Forelimb muscle (tissue), 1 donor: ENCODE measurements at regions not wholly inside any gene's neighbourhood (a gene's known extent, or its start where the extent isn't known, plus 50 kb on each side); places are given as distances from the start of the nearest gene placed in this dataset.
A peak's percentile ranks its signal among the peaks of the same experiment; 100 is the strongest.

Experiments
- DNase-seq: peaks from one replicate; pipeline ENCODE4 v3.0.0-alpha.2; 2013; ENCODE audit warnings: low read depth

DNA sequence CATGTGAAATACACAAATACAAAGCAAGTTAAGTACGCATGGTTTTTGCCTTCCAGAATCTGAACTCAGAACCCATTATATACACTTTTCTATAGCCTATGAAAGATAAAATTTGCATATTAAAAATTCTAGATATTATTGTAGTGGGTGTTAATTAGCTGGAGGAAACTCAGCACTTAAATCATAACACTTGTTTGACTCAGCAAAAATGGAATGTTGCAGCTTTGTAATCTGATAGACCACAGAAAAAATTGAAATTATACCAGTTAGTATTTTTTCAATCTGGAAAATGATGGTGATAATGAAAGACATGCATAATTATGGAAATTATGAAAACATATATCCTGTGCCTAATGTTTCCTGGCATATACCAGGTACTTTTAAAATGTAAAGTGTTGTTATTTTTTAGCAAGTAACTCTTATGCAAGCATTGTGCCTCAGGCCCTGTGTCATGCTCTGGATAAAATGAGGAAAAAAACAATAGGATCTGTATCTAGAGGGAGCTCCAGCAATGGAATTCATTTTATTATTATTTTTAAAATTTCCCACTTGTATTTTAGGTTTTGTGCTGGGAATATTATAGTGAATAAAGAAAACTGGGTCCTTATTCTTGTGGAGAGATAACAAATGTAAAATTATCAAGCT, 490.4 kb upstream of the SEMA3A start:
- no peak for DNase-seq

DNA sequence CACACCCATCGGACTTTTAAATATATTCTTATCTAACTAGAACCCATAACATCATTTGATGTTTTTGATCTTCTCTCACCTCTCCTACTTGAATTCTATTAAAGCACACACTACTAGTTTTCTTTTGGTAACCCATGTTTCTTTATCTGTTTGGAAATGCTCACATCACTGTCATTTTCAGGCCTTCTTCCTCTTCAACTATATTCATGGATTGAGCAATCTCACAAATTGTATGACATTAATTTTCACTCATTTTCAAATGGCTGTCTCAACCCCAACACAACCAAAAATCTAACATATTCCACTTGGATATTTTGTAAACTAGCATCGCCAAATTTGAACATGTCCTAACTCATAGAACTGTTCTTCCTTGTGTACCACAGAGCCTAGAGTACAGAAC, 488.0 kb upstream of the SEMA3A start:
- no peak for DNase-seq

- DNase-seq = no peak
Observed at GRCh38 chr7:84678841-84679240, 484.3 kb upstream of the SEMA3A start.

- no peak for DNase-seq
Observed at GRCh38 chr7:84677117-84677732, 482.6 kb upstream of the SEMA3A start.

- DNase-seq = no peak
Observed at GRCh38 chr7:84675633-84676034, 481.0 kb upstream of the SEMA3A start.

DNA sequence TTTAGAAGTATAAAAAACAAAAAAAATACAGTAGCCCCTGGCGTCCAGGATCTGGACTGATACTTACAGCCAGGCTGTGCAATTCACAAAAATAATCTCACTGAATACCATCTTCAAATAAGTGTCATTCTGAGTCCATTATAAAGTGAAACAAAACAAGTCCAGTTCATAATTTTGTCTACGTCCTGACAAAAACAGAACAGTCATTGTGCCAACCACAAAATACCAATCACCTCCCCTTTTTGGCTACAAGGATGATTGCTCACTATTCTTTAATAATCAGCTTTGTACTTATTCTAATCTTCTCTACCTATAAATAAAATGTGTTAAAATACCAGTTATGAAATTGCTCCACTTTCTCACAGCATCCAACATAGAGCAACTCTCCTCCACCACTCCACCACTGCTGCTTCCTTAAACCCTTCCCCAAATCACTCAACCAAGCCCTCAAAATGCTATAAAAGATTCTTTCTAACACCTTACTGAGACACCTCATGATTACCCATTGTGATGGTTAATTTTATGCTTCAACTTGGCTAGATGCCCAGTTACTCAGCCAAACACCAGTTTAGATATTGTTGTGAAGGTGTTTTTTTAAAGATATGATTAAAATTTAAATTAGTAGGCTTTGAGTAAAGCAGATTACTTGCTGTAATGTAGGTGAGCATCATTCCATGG, 479.8 kb upstream of the SEMA3A start:
- no peak for DNase-seq

- DNase-seq = no peak
Observed at GRCh38 chr7:84669177-84669732, 474.7 kb upstream of the SEMA3A start.

DNA sequence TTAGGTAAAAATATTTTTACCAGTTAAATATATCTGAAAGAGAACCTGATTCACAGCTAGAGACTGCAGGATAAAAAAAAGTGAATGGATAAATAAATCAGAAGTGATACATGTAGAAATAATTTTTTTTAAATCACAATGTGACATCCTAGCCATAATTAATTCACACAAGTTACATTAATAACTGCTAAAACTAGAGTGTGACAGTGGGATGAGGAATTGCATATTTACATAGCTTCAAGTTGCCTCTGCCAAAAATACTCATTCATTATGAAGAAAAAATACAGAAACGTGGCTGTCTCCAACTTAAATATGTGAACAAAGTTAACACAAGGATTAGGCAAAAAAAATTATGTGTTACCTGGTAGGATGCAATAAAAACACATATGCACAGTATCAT, 473.5 kb upstream of the SEMA3A start:
- no peak for DNase-seq

- no peak for DNase-seq
Observed at GRCh38 chr7:84666651-84667050, 472.1 kb upstream of the SEMA3A start.

DNA sequence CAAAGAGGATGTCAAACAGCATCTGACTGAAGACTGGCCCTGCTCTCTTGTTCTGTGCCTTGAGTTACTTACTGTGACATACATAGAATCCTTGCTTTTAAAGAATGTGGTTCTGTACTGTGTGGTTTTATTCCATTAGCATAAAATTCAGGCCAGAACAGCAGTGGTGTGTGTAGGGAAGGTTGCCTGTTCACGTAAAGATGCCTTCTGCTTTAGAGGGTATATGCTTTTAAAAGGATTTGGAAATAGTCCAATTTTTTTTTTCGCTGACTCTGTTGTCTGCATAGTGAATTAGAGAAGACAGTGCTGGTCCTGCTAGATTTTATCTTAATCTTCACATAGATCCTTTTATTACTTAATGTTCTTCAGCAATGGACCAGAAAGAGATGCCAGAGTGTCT, 470.8 kb upstream of the SEMA3A start:
- DNase-seq = no peak

- DNase-seq = no peak
Observed at GRCh38 chr7:84664626-84665025, 470.0 kb upstream of the SEMA3A start.

GRCh38 chr7:84663224-84663623, 468.6 kb upstream of the SEMA3A start:
- no peak for DNase-seq

DNA sequence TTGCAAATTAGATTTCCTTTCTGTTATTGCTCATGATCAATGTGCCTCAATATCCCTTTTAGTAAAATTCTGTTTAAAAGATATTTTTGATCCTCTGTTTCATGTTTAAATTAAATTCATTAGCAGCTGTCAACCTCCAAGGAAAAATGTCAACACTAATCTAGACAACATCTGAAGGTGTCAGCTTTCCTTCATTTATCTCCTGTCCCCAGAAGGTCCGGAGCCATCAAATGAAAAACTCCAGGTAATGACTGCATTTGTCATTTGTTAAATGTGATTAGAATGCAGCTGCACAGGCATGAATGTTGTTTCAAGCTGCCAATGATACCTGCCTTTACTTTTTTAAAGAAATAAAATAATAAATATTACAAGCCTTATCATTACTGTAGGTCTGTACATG, 463.7 kb upstream of the SEMA3A start:
- no peak for DNase-seq

- DNase-seq = no peak
Observed at GRCh38 chr7:84654273-84654672, 459.7 kb upstream of the SEMA3A start.

GRCh38 chr7:84651876-84652275, 457.3 kb upstream of the SEMA3A start:
- DNase-seq = no peak

DNA sequence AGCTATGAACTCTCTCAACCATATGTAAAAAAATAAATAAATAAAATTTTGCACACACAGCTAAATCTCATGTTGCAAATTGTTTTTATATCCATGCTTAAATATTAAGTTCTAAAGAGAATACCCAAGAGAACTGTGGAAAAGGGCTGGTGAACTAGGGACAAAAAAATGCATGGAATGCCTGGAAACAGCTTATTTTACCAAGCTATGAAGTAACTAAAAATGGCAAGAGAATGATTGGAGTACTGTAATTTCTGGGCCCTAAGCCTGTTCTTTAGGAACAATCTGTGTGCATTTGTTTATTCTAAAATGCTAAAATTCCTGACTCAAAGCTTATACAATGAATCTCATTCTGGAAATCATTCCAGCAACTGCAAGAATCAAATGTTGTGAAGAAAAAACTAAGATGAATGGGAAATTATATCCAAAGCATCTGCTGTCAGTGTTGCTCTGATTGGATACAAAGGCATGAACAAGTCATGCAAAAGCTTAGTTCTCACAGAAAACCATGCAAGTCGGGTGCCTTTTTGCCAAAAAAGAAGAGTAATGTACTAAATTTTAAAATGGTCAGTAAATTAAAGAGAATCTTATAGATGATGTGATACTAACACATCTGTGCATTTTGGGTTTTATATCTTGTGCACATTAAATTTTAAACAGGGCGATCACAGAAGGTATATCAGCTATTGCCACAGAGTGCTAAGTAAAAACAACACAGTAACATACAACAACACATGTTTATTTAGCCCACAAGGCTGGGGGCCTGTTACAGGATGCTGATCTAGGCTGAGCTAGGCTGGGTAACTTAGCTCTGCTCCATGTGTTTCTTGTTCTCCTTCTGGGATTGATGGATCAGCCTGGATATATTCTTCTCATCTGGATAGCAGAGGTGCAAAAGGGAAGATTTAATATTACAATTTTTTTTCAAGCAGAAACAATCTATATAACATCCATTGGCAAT, 453.5 kb upstream of the SEMA3A start:
- DNase-seq = peak; percentile 76

DNA sequence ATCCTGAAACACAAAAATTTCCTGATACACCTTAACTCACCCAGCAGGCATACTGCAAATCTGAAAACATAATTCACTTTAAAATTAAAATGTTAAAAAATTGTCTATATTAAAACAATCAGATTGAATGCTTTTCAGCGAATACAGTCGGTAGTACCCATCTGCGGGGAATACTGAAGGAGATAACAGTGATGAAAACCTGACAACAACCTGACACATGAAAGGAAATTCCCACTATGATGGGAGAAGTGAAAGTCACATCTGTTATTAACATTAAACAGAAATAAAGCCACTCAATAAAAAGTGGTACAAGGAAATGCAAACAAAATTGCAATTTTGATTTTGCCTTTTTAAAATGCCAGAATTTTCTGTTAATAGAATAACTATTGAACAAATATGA, 448.0 kb upstream of the SEMA3A start:
- DNase-seq = no peak

DNA sequence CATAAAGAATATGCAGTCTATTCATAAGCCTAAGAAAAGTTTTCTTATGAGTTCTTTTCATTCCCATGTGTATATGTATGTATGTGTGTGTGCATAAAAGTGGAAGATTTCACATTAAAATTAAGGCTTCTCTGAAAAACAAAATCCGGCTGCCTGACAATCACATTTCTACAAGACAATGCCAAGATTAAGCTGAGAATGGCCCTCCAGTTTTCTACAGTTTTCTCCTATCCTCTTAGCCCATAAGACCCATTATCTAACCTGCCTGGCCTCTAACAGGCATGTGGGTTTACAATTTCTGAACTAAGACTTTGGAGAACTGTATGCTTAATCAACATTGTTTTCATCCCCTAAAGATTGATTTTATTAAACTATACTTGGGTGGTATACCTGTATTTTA, 446.0 kb upstream of the SEMA3A start:
- no peak for DNase-seq

DNA sequence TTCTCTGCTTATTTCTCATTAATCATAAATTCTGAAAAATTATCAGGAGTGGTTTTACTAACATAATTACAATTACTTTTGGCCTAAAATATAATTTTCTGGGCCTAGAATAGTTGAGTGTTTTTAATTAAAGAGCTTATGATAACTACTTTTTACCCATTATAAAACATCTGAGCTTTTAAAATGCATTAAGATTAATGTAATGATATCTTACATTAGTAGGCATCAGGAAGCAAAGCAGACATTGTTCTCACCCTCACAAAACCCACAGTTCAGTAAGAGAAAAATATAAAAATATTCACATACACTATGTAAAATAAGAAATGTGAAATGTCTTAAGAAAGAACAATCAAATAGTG, 443.7 kb upstream of the SEMA3A start:
- no peak for DNase-seq

- peak; percentile 17 for DNase-seq
Observed at GRCh38 chr7:84637568-84638338, 443.2 kb upstream of the SEMA3A start.

GRCh38 chr7:84631913-84632312, 437.3 kb upstream of the SEMA3A start:
- no peak for DNase-seq
